HG02678 (cell line): ENCODE measurements at regions not wholly inside any gene's neighbourhood (a gene's known extent, or its start where the extent isn't known, plus 50 kb on each side); places are given as distances from the start of the nearest gene placed in this dataset.

Source experiments
- ATAC-seq: cut with Tn5 transposase; IDR thresholded peaks from one replicate; pipeline ENCODE4 v1.9.1; 2021; ENCODE audit warnings: mild to moderate bottlenecking, moderate library complexity; ENCODE audit not compliant: unreplicated experiment

- ATAC-seq, result no peak
These were observed 50.8 kb upstream of the KLHL13 start for GRCh38 chrX:118167361-118167760.

GRCh38 chrX:118171356-118171755, 54.7 kb upstream of the KLHL13 start:
- no peak for ATAC-seq

- no peak for ATAC-seq
These were observed 58.0 kb upstream of the KLHL13 start for GRCh38 chrX:118174516-118175098.

- ATAC-seq, result no peak
These were observed 61.1 kb upstream of the KLHL13 start for GRCh38 chrX:118177708-118178107.

GRCh38 chrX:118178450-118178849, 61.8 kb upstream of the KLHL13 start:
- no peak for ATAC-seq

- no peak for ATAC-seq
These were observed 62.6 kb upstream of the KLHL13 start for GRCh38 chrX:118179161-118179560.

GRCh38 chrX:118179718-118180117, 63.1 kb upstream of the KLHL13 start:
- ATAC-seq, result no peak

GRCh38 chrX:118181030-118181429, 64.4 kb upstream of the KLHL13 start:
- ATAC-seq, result no peak

GRCh38 chrX:118182025-118182424, 65.4 kb upstream of the KLHL13 start:
- ATAC-seq, result no peak

GRCh38 chrX:118182681-118183080, 66.1 kb upstream of the KLHL13 start:
- no peak for ATAC-seq

GRCh38 chrX:118183606-118184005, 67.0 kb upstream of the KLHL13 start:
- no peak for ATAC-seq

GRCh38 chrX:118187100-118187499, 70.5 kb upstream of the KLHL13 start:
- ATAC-seq, result no peak

- no peak for ATAC-seq
These were observed 72.4 kb upstream of the KLHL13 start for GRCh38 chrX:118189000-118189399.

- no peak for ATAC-seq
These were observed 73.0 kb upstream of the KLHL13 start for GRCh38 chrX:118189628-118190027.

- no peak for ATAC-seq
These were observed 81.1 kb upstream of the KLHL13 start for GRCh38 chrX:118197730-118198129.

- no peak for ATAC-seq
These were observed 82.0 kb upstream of the KLHL13 start for GRCh38 chrX:118198577-118198976.

- no peak for ATAC-seq
These were observed 83.4 kb upstream of the KLHL13 start for GRCh38 chrX:118199997-118200396.

- no peak for ATAC-seq
These were observed 89.1 kb upstream of the KLHL13 start for GRCh38 chrX:118205421-118206395.

- ATAC-seq, result no peak
These were observed 91.3 kb upstream of the KLHL13 start for GRCh38 chrX:118207831-118208453.

- ATAC-seq, result no peak
These were observed 91.9 kb upstream of the KLHL13 start for GRCh38 chrX:118208481-118208880.

GRCh38 chrX:118211891-118212816, 95.5 kb upstream of the KLHL13 start:
- peak; percentile 63 for ATAC-seq
